ENCODE measurements at regions not wholly inside any gene's neighbourhood (a gene's known extent, or its start where the extent isn't known, plus 50 kb on each side); places are given as distances from the start of the nearest gene placed in this dataset.
"Not testable (repeated sequence)": the region's sequence is repeated elsewhere in the genome, so short reads cannot be mapped to it uniquely, and the experiment has no call there.

- H3K27ac Mint-ChIP-seq (ENCODE audit: unreplicated experiment), result no peak overlapping the region
- no peak overlapping the region for H3K4me3 Mint-ChIP-seq (ENCODE audit: unreplicated experiment)
- H3K27me3 Mint-ChIP-seq (ENCODE audit: unreplicated experiment), result no peaks in the 10 kb centered on the region
- H3K9me3 Mint-ChIP-seq (ENCODE audit: unreplicated experiment), result peaks cover 23% of the 10 kb centered on the region
- H3K36me3 Mint-ChIP-seq (ENCODE audit: unreplicated experiment), result peaks cover 7% of the 10 kb centered on the region
- no peak for TF ChIP-seq CTCF (IDR thresholded peaks at IDR 0.05)
- H3K4me1 Mint-ChIP-seq (ENCODE audit: unreplicated experiment), result peaks cover 12% of the 10 kb centered on the region
- DNase-seq (ENCODE audit: extremely low spot score, unreplicated experiment), result no peak
Observed at GRCh38 chr6:113027780-113028179, 680.6 kb downstream of the RFPL4B start.

- not testable (repeated sequence) for DNase-seq (ENCODE audit: extremely low spot score, unreplicated experiment); H3K27me3 Mint-ChIP-seq (ENCODE audit: unreplicated experiment); H3K4me3 Mint-ChIP-seq (ENCODE audit: unreplicated experiment); H3K36me3 Mint-ChIP-seq (ENCODE audit: unreplicated experiment); H3K27ac Mint-ChIP-seq (ENCODE audit: unreplicated experiment)
- peaks cover 15% of the 10 kb centered on the region for H3K4me1 Mint-ChIP-seq (ENCODE audit: unreplicated experiment)
- H3K9me3 Mint-ChIP-seq (ENCODE audit: unreplicated experiment), result peaks cover 23% of the 10 kb centered on the region
Observed at GRCh38 chr6:113029161-113029560, 682.0 kb downstream of the RFPL4B start.

- no peak overlapping the region for H3K27ac Mint-ChIP-seq (ENCODE audit: unreplicated experiment)
Observed at GRCh38 chr6:113031591-113032238, 684.6 kb downstream of the RFPL4B start.

GRCh38 chr6:113039005-113039404, 691.9 kb downstream of the RFPL4B start:
- Mint-ChIP-seq H3K36me3 (ENCODE audit: unreplicated experiment) (peaks cover 10% of the 10 kb centered on the region), H3K4me1 (ENCODE audit: unreplicated experiment) (peaks cover 16% of the 10 kb centered on the region), H3K27ac (ENCODE audit: unreplicated experiment) (no peak overlapping the region), H3K9me3 (ENCODE audit: unreplicated experiment) (peaks cover 32% of the 10 kb centered on the region), H3K27me3 (ENCODE audit: unreplicated experiment) (no peaks in the 10 kb centered on the region), H3K4me3 (ENCODE audit: unreplicated experiment) (no peak overlapping the region)
- peak; percentile 31 for TF ChIP-seq CTCF (IDR thresholded peaks at IDR 0.05)
- no peak for DNase-seq (ENCODE audit: extremely low spot score, unreplicated experiment)

More at GRCh38 chr6:113031591-113032238, 684.6 kb downstream of the RFPL4B start:
- H3K36me3 Mint-ChIP-seq (ENCODE audit: unreplicated experiment), result peaks cover 7% of the 10 kb centered on the region
- no peak for DNase-seq (ENCODE audit: extremely low spot score, unreplicated experiment)
- no peak for TF ChIP-seq CTCF (IDR thresholded peaks at IDR 0.05)
- peaks cover 32% of the 10 kb centered on the region for H3K9me3 Mint-ChIP-seq (ENCODE audit: unreplicated experiment)
- H3K4me1 Mint-ChIP-seq (ENCODE audit: unreplicated experiment), result peaks cover 18% of the 10 kb centered on the region
- no peak overlapping the region for H3K4me3 Mint-ChIP-seq (ENCODE audit: unreplicated experiment)
- no peaks in the 10 kb centered on the region for H3K27me3 Mint-ChIP-seq (ENCODE audit: unreplicated experiment)

GRCh38 chr6:113047148-113047547, 700.0 kb downstream of the RFPL4B start:
- H3K4me1 Mint-ChIP-seq (ENCODE audit: unreplicated experiment), result peaks cover 55% of the 10 kb centered on the region
- H3K36me3 Mint-ChIP-seq (ENCODE audit: unreplicated experiment), result peaks cover 8% of the 10 kb centered on the region
- no peak for TF ChIP-seq CTCF (IDR thresholded peaks at IDR 0.05)
- peaks cover 16% of the 10 kb centered on the region for H3K9me3 Mint-ChIP-seq (ENCODE audit: unreplicated experiment)
- no peak for DNase-seq (ENCODE audit: extremely low spot score, unreplicated experiment)
- peak overlapping the region; percentile 96 for H3K27ac Mint-ChIP-seq (ENCODE audit: unreplicated experiment)
- no peak overlapping the region for H3K4me3 Mint-ChIP-seq (ENCODE audit: unreplicated experiment)
- no peaks in the 10 kb centered on the region for H3K27me3 Mint-ChIP-seq (ENCODE audit: unreplicated experiment)

Measured in osteocyte (in vitro differentiated cells).